B cell (primary cell): ENCODE measurements at regions not wholly inside any gene's neighbourhood (a gene's known extent, or its start where the extent isn't known, plus 50 kb on each side); places are given as distances from the start of the nearest gene placed in this dataset.

Source experiments
- ATAC-seq: fragments of 200-7000 bp; cut with Tn5 transposase; one replicate; pipeline ENCODE4 v1.10.0; 2021; ENCODE audit warnings: low read depth, mild to moderate bottlenecking, moderate number of reproducible peaks, moderate library complexity
- CTCF ChIA-PET: fragments of 350-600 bp; sonication (Branson Sonifier 250); formaldehyde crosslinking; loops from one replicate; lab custom pipeline; 2021; ENCODE audit warnings: antibody characterized with exemption, inconsistent platforms; lab: Charles Lee
- POLR2A ChIA-PET: fragments of 350-600 bp; sonication (Branson Sonifier 250); formaldehyde crosslinking; loops from one replicate; lab custom pipeline; 2021; ENCODE audit warnings: antibody characterized with exemption; lab: Charles Lee
- DNase-seq: peaks from one replicate; pipeline ENCODE4 v3.0.0; 2013
- H2AFZ ChIP-seq: 2 replicates; pipeline ENCODE4 v1.6.1; 2012; ENCODE audit warnings: mild to moderate bottlenecking, low read depth, low read length; ENCODE audit not compliant: insufficient read depth, poor library complexity, severe bottlenecking
- H3K27ac ChIP-seq, 2 donors: 1 replicate in 1 of 2; 2 replicates in 1 of 2; pipeline ENCODE4 v1.5.1; 2012 to 2013; ENCODE audit warnings: low read length in 2 of 2, mild to moderate bottlenecking in 2 of 2, moderate library complexity in 1 of 2
- H3K27me3 ChIP-seq, 4 experiments: fragments of 200-600 bp in 1 of 4; sonication (generic) in 1 of 4; replicated peaks in 1 of 4; 1 replicate in 2 of 4; 2 replicates in 2 of 4; pipeline versions ENCODE4 v1.6.1 to v1.7.0; 2013 to 2016; ENCODE audit warnings: low read length in 3 of 4, mild to moderate bottlenecking in 2 of 4, mixed read lengths in 1 of 4, moderate library complexity in 1 of 4; ENCODE audit not compliant: insufficient read depth in 4 of 4, control insufficient read depth in 3 of 4; ENCODE audit errors: control extremely low read depth in 1 of 4
- H3K36me3 ChIP-seq, 2 experiments: replicated peaks in 1 of 2; 1 replicate in 1 of 2; 2 replicates in 1 of 2; pipeline versions ENCODE4 v1.6.1 to v1.7.1; 2013; ENCODE audit warnings: low read length in 1 of 2; ENCODE audit not compliant: insufficient read depth in 2 of 2, control insufficient read depth in 1 of 2; ENCODE audit errors: control extremely low read depth in 1 of 2, extremely low read depth in 1 of 2
- H3K4me1 ChIP-seq, 2 donors: fragments of 200-600 bp in 1 of 2; sonication (generic) in 1 of 2; 1 replicate in 1 of 2; 2 replicates in 1 of 2; pipeline versions ENCODE4 v1.5.1 to v1.6.1; 2013 to 2017; ENCODE audit warnings: low read length in 2 of 2; ENCODE audit not compliant: control insufficient read depth in 2 of 2, insufficient read depth in 2 of 2
- H3K4me2 ChIP-seq: replicated peaks from 2 replicates; pipeline ENCODE3; 2012; ENCODE audit warnings: mild to moderate bottlenecking, low read depth, low read length; ENCODE audit not compliant: poor library complexity, severe bottlenecking
- H3K4me3 ChIP-seq, 5 experiments: fragments of 200-600 bp in 1 of 5; sonication (generic) in 1 of 5; 1 replicate in 3 of 5; 2 replicates in 2 of 5; pipeline versions ENCODE4 v1.5.1 to v1.7.0; 2011 to 2016; ENCODE audit warnings: low read length in 4 of 5, mild to moderate bottlenecking in 4 of 5, low read depth in 2 of 5, control low read depth in 1 of 5, moderate library complexity in 1 of 5; ENCODE audit not compliant: insufficient read depth in 1 of 5; ENCODE audit errors: control extremely low read depth in 1 of 5, extremely low read depth in 1 of 5
- H3K79me2 ChIP-seq: fragments of 200-600 bp; sonication (generic); one replicate; pipeline ENCODE4 v1.6.0; 2016; ENCODE audit warnings: low read length; ENCODE audit not compliant: control insufficient read depth, insufficient read depth
- H3K9ac ChIP-seq: fragments of 200-600 bp; sonication (generic); 2 replicates; pipeline ENCODE4 v1.6.1; 2017; ENCODE audit warnings: mild to moderate bottlenecking, low read length, moderate library complexity
- H3K9me3 ChIP-seq, 3 donors: one replicate each; pipeline versions ENCODE4 v1.6.1 to v1.7.1; 2013; ENCODE audit warnings: low read length in 2 of 3; ENCODE audit not compliant: control insufficient read depth in 2 of 3, insufficient read depth in 1 of 3; ENCODE audit errors: control extremely low read depth in 1 of 3
- H4K20me1 ChIP-seq: 2 replicates; pipeline ENCODE4 v1.6.0; 2012; ENCODE audit warnings: mild to moderate bottlenecking, low read length; ENCODE audit not compliant: insufficient read depth, control insufficient read depth, poor library complexity, severe bottlenecking
- H3K27ac Mint-ChIP-seq: one replicate; pipeline ENCODE4 v1.8.0; 2021; ENCODE audit warnings: mixed read lengths
- H3K27me3 Mint-ChIP-seq: one replicate; pipeline ENCODE4 v1.8.0; 2021; ENCODE audit warnings: mixed read lengths
- H3K4me1 Mint-ChIP-seq: one replicate; pipeline ENCODE4 v1.8.0; 2021; ENCODE audit warnings: mixed read lengths
- H3K4me3 Mint-ChIP-seq: one replicate; pipeline ENCODE4 v1.8.0; 2021; ENCODE audit warnings: mixed read lengths
- H3K9me3 Mint-ChIP-seq: one replicate; pipeline ENCODE4 v1.8.0; 2022; ENCODE audit warnings: mixed read lengths; ENCODE audit not compliant: insufficient read depth
- EZH2 ChIP-seq: IDR thresholded peaks from 2 replicates; pipeline ENCODE4 v1.6.1; 2012; ENCODE audit warnings: borderline replicate concordance, low read depth, mild to moderate bottlenecking, moderate library complexity, low read length; ENCODE audit not compliant: insufficient read depth, poor library complexity, severe bottlenecking
- WGBS: methylation state at CpG from one replicate; pipeline ENCODE4 v1.1.5; 2013; ENCODE audit warnings: missing lambda C conversion rate; ENCODE audit not compliant: insufficient coverage; 5-methylcytosine and 5-hydroxymethylcytosine counted together
- intact Hi-C: fragments of 100-400 bp; cut with micrococcal nuclease; formaldehyde crosslinking; loops from one replicate; pipeline ENCODE4 v1.10.0; 2022
- TF ChIP-seq, protein P1 (sequence below): fragments of 200-600 bp; IDR thresholded peaks from one replicate; pipeline ENCODE4 v1.8.0; 2022; ENCODE audit warnings: antibody characterized with exemption, mild to moderate bottlenecking

DNA sequence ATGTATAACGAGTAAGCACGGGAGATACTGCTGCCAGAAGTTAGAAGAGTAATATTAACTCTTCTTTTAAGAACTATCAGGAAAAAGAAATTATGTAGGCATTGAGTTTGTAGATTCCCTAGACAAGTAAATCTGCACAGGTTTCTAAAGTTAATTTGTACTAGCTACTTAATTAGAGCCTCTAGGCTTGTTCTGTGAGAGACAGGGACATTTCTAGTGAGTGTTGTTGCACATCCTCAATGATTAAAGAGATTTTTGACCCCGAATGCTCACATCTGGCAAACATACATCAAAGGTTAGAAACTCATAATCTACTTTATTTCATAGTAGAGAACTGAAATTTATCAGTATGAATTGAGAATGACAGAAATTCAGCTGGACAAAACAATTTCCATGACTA, 669.0 kb upstream of the CDH7 start:
- Mint-ChIP-seq H3K4me1 (no peaks in the 10 kb centered on the region), H3K27ac (no peak overlapping the region), H3K27me3 (no peaks in the 10 kb centered on the region), H3K4me3 (no peak overlapping the region), H3K9me3 (no peaks in the 10 kb centered on the region)
- Histone ChIP-seq H4K20me1 (no peaks in the 10 kb centered on the region), H3K4me3 (no peak overlapping the region), H3K27me3 (no peaks in the 10 kb centered on the region), H3K4me1 (no peaks in the 10 kb centered on the region), H3K4me2 (no peak overlapping the region), H3K79me2 (no peaks in the 10 kb centered on the region), H3K9ac (no peak overlapping the region), H2AFZ (no peak overlapping the region), H3K27ac (no peak overlapping the region), H3K9me3 (no peaks in the 10 kb centered on the region), H3K36me3 (no peaks in the 10 kb centered on the region)
- ChIA-PET CTCF (no interaction called here), POLR2A (no interaction called here)
- intact Hi-C loops: no loop called here
- DNase-seq: no peak
- TF ChIP-seq, protein P1, sequence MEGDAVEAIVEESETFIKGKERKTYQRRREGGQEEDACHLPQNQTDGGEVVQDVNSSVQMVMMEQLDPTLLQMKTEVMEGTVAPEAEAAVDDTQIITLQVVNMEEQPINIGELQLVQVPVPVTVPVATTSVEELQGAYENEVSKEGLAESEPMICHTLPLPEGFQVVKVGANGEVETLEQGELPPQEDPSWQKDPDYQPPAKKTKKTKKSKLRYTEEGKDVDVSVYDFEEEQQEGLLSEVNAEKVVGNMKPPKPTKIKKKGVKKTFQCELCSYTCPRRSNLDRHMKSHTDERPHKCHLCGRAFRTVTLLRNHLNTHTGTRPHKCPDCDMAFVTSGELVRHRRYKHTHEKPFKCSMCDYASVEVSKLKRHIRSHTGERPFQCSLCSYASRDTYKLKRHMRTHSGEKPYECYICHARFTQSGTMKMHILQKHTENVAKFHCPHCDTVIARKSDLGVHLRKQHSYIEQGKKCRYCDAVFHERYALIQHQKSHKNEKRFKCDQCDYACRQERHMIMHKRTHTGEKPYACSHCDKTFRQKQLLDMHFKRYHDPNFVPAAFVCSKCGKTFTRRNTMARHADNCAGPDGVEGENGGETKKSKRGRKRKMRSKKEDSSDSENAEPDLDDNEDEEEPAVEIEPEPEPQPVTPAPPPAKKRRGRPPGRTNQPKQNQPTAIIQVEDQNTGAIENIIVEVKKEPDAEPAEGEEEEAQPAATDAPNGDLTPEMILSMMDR: no peak
- TF ChIP-seq EZH2: no peak
- no peak for ATAC-seq
- WGBS: no CpG with 5 or more reads among the region's 3 CpGs

DNA sequence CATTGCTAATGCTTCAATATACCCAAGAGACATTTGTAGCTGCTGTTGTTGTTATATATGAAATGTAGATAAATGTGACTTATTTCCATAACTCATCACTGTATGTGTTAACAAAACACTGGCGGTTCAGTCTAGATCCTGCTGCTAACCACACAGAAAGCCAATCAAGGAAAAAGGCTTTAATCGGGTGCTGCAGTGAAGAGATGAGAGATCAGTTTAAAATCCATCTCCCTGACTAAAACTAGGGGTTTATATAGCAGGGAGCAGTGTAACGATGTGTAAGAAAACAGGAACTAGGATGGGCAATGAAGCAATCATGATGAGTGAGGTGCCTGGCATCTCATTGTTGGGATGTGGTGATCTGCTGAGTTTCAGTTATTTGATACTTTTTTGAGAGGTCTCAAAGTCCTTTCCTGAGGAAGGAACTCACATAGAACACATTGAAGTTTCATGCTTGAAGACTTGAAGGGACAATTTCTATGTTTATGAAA, 677.7 kb upstream of the CDH7 start:
- DNase-seq: no peak
- TF ChIP-seq EZH2: no peak
- TF ChIP-seq, protein P1: no peak
- H3K27ac ChIP-seq: no peak overlapping the region
- H3K36me3 ChIP-seq: no peaks in the 10 kb centered on the region
- intact Hi-C loops: no loop called here
- Mint-ChIP-seq H3K4me3 (no peak overlapping the region), H3K4me1 (no peaks in the 10 kb centered on the region), H3K27me3 (no peaks in the 10 kb centered on the region), H3K9me3 (peaks cover 3% of the 10 kb centered on the region), H3K27ac (no peak overlapping the region)
- H3K4me3 ChIP-seq: no peak overlapping the region
- WGBS: no CpG with 5 or more reads among the region's 3 CpGs
- ChIA-PET POLR2A (no interaction called here), CTCF (no interaction called here)
- H3K27me3 ChIP-seq: no peaks in the 10 kb centered on the region
- no peak overlapping the region for H3K9ac ChIP-seq
- no peak overlapping the region for H3K4me2 ChIP-seq
- no peaks in the 10 kb centered on the region for H3K79me2 ChIP-seq
- H2AFZ ChIP-seq: no peak overlapping the region
- H3K4me1 ChIP-seq: no peaks in the 10 kb centered on the region
- H4K20me1 ChIP-seq: no peaks in the 10 kb centered on the region
- no peaks in the 10 kb centered on the region for H3K9me3 ChIP-seq
- ATAC-seq: no peak
